SK-N-SH treated with all-trans-retinoic acid at 6 μM for 48 hours (cell line): ENCODE measurements at regions not wholly inside any gene's neighbourhood (a gene's known extent, or its start where the extent isn't known, plus 50 kb on each side); places are given as distances from the start of the nearest gene placed in this dataset.

Experiments used
- ESRRG ChIP-seq: fragments of 250-450 bp; sonication (Bioruptor Pico); IDR thresholded peaks from 2 replicates; pipeline ENCODE4 v1.6.1; 2021; ENCODE audit warnings: mild to moderate bottlenecking
- GLIS3 ChIP-seq: fragments of 250-450 bp; sonication (Bioruptor Pico); IDR thresholded peaks from 2 replicates; pipeline ENCODE4 v1.5.0; 2020; ENCODE audit warnings: mild to moderate bottlenecking, moderate library complexity
- RARB ChIP-seq: fragments of 250-450 bp; sonication (Bioruptor Pico); IDR thresholded peaks from 2 replicates; pipeline ENCODE4 v1.8.0; 2021; ENCODE audit warnings: mild to moderate bottlenecking, moderate library complexity
- TCF4 ChIP-seq: fragments of 250-450 bp; sonication (Bioruptor Pico); IDR thresholded peaks from 2 replicates; pipeline ENCODE4 v1.8.0; 2021; ENCODE audit warnings: mild to moderate bottlenecking, moderate library complexity, borderline replicate concordance
- TOX ChIP-seq: fragments of 250-450 bp; sonication (Bioruptor Pico); IDR thresholded peaks from 2 replicates; pipeline ENCODE4 v1.8.0; 2021; ENCODE audit warnings: mild to moderate bottlenecking, moderate library complexity, borderline replicate concordance
- ZC3H10 ChIP-seq: fragments of 250-450 bp; sonication (Bioruptor Pico); IDR thresholded peaks from 2 replicates; pipeline ENCODE4 v1.5.1; 2021; ENCODE audit warnings: mild to moderate bottlenecking, moderate library complexity
- ZFP3 ChIP-seq: fragments of 250-450 bp; sonication (Bioruptor Pico); IDR thresholded peaks from 2 replicates; pipeline ENCODE4 v1.5.0; 2020; ENCODE audit warnings: mild to moderate bottlenecking, moderate library complexity
- ZFP30 ChIP-seq: fragments of 450-650 bp; formaldehyde crosslinking; IDR thresholded peaks from 2 replicates; pipeline ENCODE4 v1.5.0; 2022; ENCODE audit warnings: mild to moderate bottlenecking, moderate library complexity
- TF ChIP-seq, protein P1 (sequence below): fragments of 250-450 bp; sonication (Bioruptor Pico); IDR thresholded peaks from 2 replicates; pipeline ENCODE4 v1.5.1; 2021; ENCODE audit warnings: mild to moderate bottlenecking, moderate library complexity
- TF ChIP-seq, protein P2 (sequence below): fragments of 250-450 bp; sonication (Bioruptor Pico); IDR thresholded peaks from 2 replicates; pipeline ENCODE4 v1.5.1; 2020; ENCODE audit warnings: low read depth, mild to moderate bottlenecking, moderate library complexity

DNA sequence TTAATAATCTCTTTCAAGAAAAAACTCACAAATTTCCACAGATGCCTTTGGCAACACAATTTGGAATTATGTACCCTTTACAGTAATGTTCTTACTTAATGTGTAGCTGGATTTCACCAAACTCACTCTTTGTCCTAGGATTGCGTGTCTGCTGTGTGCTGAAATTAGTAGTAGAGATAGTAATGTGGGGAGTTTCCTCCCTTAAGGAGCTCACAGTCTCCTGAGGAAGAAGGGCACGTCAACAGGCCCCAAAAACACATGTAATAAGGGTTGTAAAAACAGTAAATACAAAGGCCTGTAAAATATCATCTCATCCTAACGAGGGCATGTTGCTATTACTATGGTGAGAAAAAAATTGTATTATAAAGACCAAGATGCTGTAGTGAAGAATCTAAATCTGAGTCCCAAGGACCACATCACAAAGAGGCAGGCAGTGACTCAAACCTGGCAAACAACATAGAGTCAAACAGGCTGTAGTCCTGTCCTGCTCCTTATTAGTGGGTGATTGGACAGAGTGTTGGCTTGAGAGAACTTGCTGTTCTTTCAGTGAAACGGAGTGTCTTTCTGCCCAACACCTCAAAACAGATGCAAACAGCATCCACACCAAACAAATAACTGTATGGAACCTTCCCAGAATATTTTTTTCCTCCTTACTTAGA lies 83.2 kb upstream of the PAPPA start:
- TF ChIP-seq, protein P1, sequence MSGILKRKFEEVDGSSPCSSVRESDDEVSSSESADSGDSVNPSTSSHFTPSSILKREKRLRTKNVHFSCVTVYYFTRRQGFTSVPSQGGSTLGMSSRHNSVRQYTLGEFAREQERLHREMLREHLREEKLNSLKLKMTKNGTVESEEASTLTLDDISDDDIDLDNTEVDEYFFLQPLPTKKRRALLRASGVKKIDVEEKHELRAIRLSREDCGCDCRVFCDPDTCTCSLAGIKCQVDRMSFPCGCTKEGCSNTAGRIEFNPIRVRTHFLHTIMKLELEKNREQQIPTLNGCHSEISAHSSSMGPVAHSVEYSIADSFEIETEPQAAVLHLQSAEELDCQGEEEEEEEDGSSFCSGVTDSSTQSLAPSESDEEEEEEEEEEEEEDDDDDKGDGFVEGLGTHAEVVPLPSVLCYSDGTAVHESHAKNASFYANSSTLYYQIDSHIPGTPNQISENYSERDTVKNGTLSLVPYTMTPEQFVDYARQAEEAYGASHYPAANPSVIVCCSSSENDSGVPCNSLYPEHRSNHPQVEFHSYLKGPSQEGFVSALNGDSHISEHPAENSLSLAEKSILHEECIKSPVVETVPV, result no peak
- TF ChIP-seq ZC3H10 (CRISPR knock-in tag) (no peak), ZFP30 (CRISPR knock-in tag) (no peak), ZFP3 (no peak), ESRRG (CRISPR knock-in tag) (no peak), RARB (CRISPR knock-in tag) (no peak), GLIS3 (CRISPR knock-in tag) (no peak), TCF4 (CRISPR knock-in tag) (no peak), TOX (CRISPR knock-in tag) (no peak)
- TF ChIP-seq, protein P2, sequence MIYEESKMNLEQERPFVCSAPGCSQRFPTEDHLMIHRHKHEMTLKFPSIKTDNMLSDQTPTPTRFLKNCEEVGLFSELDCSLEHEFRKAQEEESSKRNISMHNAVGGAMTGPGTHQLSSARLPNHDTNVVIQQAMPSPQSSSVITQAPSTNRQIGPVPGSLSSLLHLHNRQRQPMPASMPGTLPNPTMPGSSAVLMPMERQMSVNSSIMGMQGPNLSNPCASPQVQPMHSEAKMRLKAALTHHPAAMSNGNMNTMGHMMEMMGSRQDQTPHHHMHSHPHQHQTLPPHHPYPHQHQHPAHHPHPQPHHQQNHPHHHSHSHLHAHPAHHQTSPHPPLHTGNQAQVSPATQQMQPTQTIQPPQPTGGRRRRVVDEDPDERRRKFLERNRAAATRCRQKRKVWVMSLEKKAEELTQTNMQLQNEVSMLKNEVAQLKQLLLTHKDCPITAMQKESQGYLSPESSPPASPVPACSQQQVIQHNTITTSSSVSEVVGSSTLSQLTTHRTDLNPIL (CRISPR knock-in tag), result no peak
